H1 (cell line): ENCODE measurements at regions not wholly inside any gene's neighbourhood (a gene's known extent, or its start where the extent isn't known, plus 50 kb on each side); places are given as distances from the start of the nearest gene placed in this dataset.

ENCODE experiments used
- EP300 ChIP-seq, 2 experiments: IDR thresholded peaks; 1 replicate in 1 of 2; 2 replicates in 1 of 2; pipeline ENCODE4 v1.6.1; 2011 to 2012; ENCODE audit warnings: low read depth in 2 of 2, low read length in 2 of 2, mild to moderate bottlenecking in 2 of 2, borderline replicate concordance in 1 of 2, inconsistent platforms in 1 of 2, moderate library complexity in 1 of 2
- EZH2 ChIP-seq: fragments of 200-600 bp; sonication (generic); IDR thresholded peaks from 2 replicates; pipeline ENCODE4 v1.7.1; 2012; ENCODE audit warnings: low read depth, mild to moderate bottlenecking, moderate library complexity, low read length, inconsistent platforms; ENCODE audit not compliant: severe bottlenecking
- MAFK ChIP-seq: IDR thresholded peaks from 2 replicates; pipeline ENCODE4 v1.6.1; 2012; ENCODE audit warnings: low read depth, mild to moderate bottlenecking, improper control_type of control experiment, low read length
- POLR2A ChIP-seq, 2 experiments: IDR thresholded peaks; 1 replicate in 1 of 2; 2 replicates in 1 of 2; pipeline ENCODE4 v1.6.1; 2011; ENCODE audit warnings: low read depth in 2 of 2, low read length in 2 of 2, mild to moderate bottlenecking in 2 of 2; ENCODE audit errors: control extremely low read depth in 1 of 2
- TF ChIP-seq, protein P1 (sequence below), 3 experiments: IDR thresholded peaks; 1 replicate in 2 of 3; 2 replicates in 1 of 3; pipeline versions ENCODE4 v1.5.1 to v1.6.1; 2011; ENCODE audit warnings: low read length in 3 of 3, mild to moderate bottlenecking in 3 of 3, inconsistent platforms in 2 of 3, low read depth in 1 of 3, moderate library complexity in 1 of 3; ENCODE audit not compliant: insufficient read depth in 1 of 3; ENCODE audit errors: control extremely low read depth in 1 of 3

DNA sequence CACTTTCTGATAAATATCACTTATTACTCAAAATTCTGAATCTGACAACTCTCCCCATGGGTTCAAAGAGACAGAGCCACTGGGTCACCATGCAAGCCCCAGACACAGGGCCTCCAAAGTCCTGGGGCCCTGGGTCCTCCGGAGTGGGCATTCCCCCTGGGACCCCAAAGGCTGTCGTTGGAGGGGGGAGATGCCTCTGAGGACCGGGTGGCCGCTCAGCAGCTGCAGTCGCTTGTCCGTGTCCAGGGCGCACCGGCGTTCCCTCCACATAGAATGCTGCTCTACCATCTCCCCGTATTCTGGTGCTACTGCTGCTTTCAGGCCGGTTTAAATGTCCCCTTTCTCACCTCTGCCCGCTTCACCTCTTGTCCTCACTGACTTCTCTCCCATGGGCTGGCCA is 246.1 kb downstream of the TEX29 start:
- TF ChIP-seq, protein P1, sequence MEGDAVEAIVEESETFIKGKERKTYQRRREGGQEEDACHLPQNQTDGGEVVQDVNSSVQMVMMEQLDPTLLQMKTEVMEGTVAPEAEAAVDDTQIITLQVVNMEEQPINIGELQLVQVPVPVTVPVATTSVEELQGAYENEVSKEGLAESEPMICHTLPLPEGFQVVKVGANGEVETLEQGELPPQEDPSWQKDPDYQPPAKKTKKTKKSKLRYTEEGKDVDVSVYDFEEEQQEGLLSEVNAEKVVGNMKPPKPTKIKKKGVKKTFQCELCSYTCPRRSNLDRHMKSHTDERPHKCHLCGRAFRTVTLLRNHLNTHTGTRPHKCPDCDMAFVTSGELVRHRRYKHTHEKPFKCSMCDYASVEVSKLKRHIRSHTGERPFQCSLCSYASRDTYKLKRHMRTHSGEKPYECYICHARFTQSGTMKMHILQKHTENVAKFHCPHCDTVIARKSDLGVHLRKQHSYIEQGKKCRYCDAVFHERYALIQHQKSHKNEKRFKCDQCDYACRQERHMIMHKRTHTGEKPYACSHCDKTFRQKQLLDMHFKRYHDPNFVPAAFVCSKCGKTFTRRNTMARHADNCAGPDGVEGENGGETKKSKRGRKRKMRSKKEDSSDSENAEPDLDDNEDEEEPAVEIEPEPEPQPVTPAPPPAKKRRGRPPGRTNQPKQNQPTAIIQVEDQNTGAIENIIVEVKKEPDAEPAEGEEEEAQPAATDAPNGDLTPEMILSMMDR (IDR thresholded peaks at IDR 0.05; ENCODE audit: control extremely low read depth in 1 of 3, insufficient read depth in 1 of 3, low read depth in 1 of 3, low read length in 3 of 3) = no peak
- TF ChIP-seq EZH2 = no peak
- no peak for TF ChIP-seq EP300 (IDR thresholded peaks at IDR 0.05; ENCODE audit: borderline replicate concordance in 1 of 2, low read depth in 2 of 2, low read length in 2 of 2)
- TF ChIP-seq MAFK = no peak
- TF ChIP-seq POLR2A (IDR thresholded peaks at IDR 0.05; ENCODE audit: control extremely low read depth in 1 of 2, low read depth in 2 of 2, low read length in 2 of 2) = no peak
